Lung (tissue), 11 donors: ENCODE measurements at regions not wholly inside any gene's neighbourhood (a gene's known extent, or its start where the extent isn't known, plus 50 kb on each side); places are given as distances from the start of the nearest gene placed in this dataset.

Experiments
- ATAC-seq: fragments of 200-7000 bp; cut with Tn5 transposase; one replicate; pipeline ENCODE4 v1.9.1; 2020; ENCODE audit warnings: moderate number of reproducible peaks; ENCODE audit not compliant: insufficient read depth, low FRiP score
- DNase-seq, 3 donors: peaks; one replicate each; pipeline ENCODE4 v3.0.0-alpha.2; 2013 to 2017
- H3K27ac ChIP-seq, 2 donors: one replicate each; pipeline ENCODE4 v1.5.1; 2013; ENCODE audit warnings: mild to moderate bottlenecking in 2 of 2, moderate library complexity in 2 of 2, control low read depth in 1 of 2, inconsistent platforms in 1 of 2, low read depth in 1 of 2, low read length in 1 of 2
- H3K27me3 ChIP-seq, 3 donors: one replicate each; pipeline ENCODE4 v1.5.1; 2013; ENCODE audit warnings: low read length in 2 of 3; ENCODE audit not compliant: control insufficient read depth in 3 of 3, insufficient read depth in 3 of 3
- H3K36me3 ChIP-seq, 4 donors: one replicate each; pipeline ENCODE4 v1.5.1; 2013; ENCODE audit warnings: low read length in 4 of 4, mild to moderate bottlenecking in 1 of 4, moderate library complexity in 1 of 4; ENCODE audit not compliant: control insufficient read depth in 4 of 4, insufficient read depth in 4 of 4
- H3K4me1 ChIP-seq, 5 donors: one replicate each; pipeline ENCODE4 v1.5.1; 2013; ENCODE audit warnings: low read length in 5 of 5, mild to moderate bottlenecking in 2 of 5, moderate library complexity in 1 of 5; ENCODE audit not compliant: control insufficient read depth in 5 of 5, insufficient read depth in 5 of 5
- H3K4me3 ChIP-seq: one replicate; pipeline ENCODE4 v1.5.1; 2013; ENCODE audit warnings: mild to moderate bottlenecking, control low read depth, moderate library complexity
- H3K9ac ChIP-seq, 2 donors: one replicate each; pipeline ENCODE4 v1.5.1; 2013; ENCODE audit warnings: low read length in 2 of 2, control low read depth in 1 of 2; ENCODE audit not compliant: insufficient read depth in 1 of 2
- H3K9me3 ChIP-seq, 4 donors: one replicate each; pipeline ENCODE4 v1.5.1; 2013; ENCODE audit warnings: low read length in 3 of 4, mild to moderate bottlenecking in 1 of 4, moderate library complexity in 1 of 4; ENCODE audit not compliant: control insufficient read depth in 4 of 4, insufficient read depth in 3 of 4
- CTCF ChIP-seq: IDR thresholded peaks from 2 replicates; pipeline ENCODE4 v1.5.1; 2012; ENCODE audit warnings: mild to moderate bottlenecking; ENCODE audit errors: control extremely low read depth, extremely low read depth
- WGBS, 2 donors: extraction: QIAGEN DNeasy Blood & Tissue Kit; methylation state at CpG; one replicate each; pipeline ENCODE4 v1.1.7; 2013; 5-methylcytosine and 5-hydroxymethylcytosine counted together
- donor health status: control.
- donor health status: control.
- donor health status: Bipolar disorder and iron deficiency.
- donor health status: healthy.
- donor health status: DM: yes; HTN: yes; CAD: no.

GRCh38 chr16:48081656-48082055 is 74.1 kb downstream of the ABCC12 start:
- DNase-seq (no peak), ATAC-seq (no peak)
- Histone ChIP-seq H3K9ac (no peak overlapping the region), H3K27ac (no peak overlapping the region), H3K27me3 (no peaks in the 10 kb centered on the region), H3K36me3 (no peaks in the 10 kb centered on the region), H3K4me1 (peaks cover 0 to 2% (median 0%) of the 10 kb centered on the region in 5 donors), H3K4me3 (no peak overlapping the region), H3K9me3 (no peaks in the 10 kb centered on the region)
- 84 to 89% methylated on average over 3 of the region's 3 CpGs for WGBS, 2 donors
- TF ChIP-seq CTCF: no peak

- no peak for TF ChIP-seq CTCF
- Histone ChIP-seq H3K36me3 (no peaks in the 10 kb centered on the region), H3K27me3 (no peaks in the 10 kb centered on the region), H3K9me3 (no peaks in the 10 kb centered on the region), H3K4me1 (no peaks in the 10 kb centered on the region), H3K4me3 (no peak overlapping the region), H3K27ac (no peak overlapping the region), H3K9ac (no peak overlapping the region)
- DNase-seq (no peak), ATAC-seq (peak; percentile 47)
- 73 to 82% methylated on average over 2 of the region's 2 CpGs for WGBS, 2 donors
Measured at GRCh38 chr16:48076455-48077012, 79.3 kb downstream of the ABCC12 start.

GRCh38 chr16:48075398-48075797 is 80.4 kb downstream of the ABCC12 start:
- ATAC-seq (no peak), DNase-seq (no peak)
- WGBS, 2 donors: 77 to 82% methylated on average over 3 of the region's 3 CpGs
- no peak overlapping the region for H3K9ac ChIP-seq
- no peaks in the 10 kb centered on the region for H3K4me1 ChIP-seq
- no peak overlapping the region for H3K4me3 ChIP-seq
- TF ChIP-seq CTCF: no peak
- no peaks in the 10 kb centered on the region for H3K36me3 ChIP-seq
- H3K27me3 ChIP-seq: no peaks in the 10 kb centered on the region
- no peaks in the 10 kb centered on the region for H3K9me3 ChIP-seq
- no peak overlapping the region for H3K27ac ChIP-seq

GRCh38 chr16:48067388-48067787 is 88.4 kb downstream of the ABCC12 start:
- no peaks in the 10 kb centered on the region for H3K36me3 ChIP-seq
- H3K9me3 ChIP-seq: no peaks in the 10 kb centered on the region
- TF ChIP-seq CTCF: no peak
- no peak overlapping the region for H3K27ac ChIP-seq
- ATAC-seq (no peak), DNase-seq (no peak)
- H3K9ac ChIP-seq: no peak overlapping the region
- 61 to 67% methylated on average over 2 of the region's 2 CpGs for WGBS, 2 donors
- H3K4me3 ChIP-seq: no peak overlapping the region
- H3K27me3 ChIP-seq: no peaks in the 10 kb centered on the region
- no peaks in the 10 kb centered on the region for H3K4me1 ChIP-seq
